GM12878 (cell line): ENCODE measurements at regions not wholly inside any gene's neighbourhood (a gene's known extent, or its start where the extent isn't known, plus 50 kb on each side); places are given as distances from the start of the nearest gene placed in this dataset.

ENCODE experiments used
- ATAC-seq: fragments of 200-7000 bp; cut with Tn5 transposase; 3 replicates; pipeline ENCODE4 v1.9.1; 2020; ENCODE audit warnings: mild to moderate bottlenecking, moderate library complexity
- BruUV-seq: library from RNA; stranded (reverse); fragments of 400-500 nt; replicated peaks from 2 replicates; lab custom pipeline; 2021; lab: Mats Ljungman, UMichigan
- CTCF ChIA-PET: fragments of 300-600 bp; sonication (Branson Sonifier 250); formaldehyde crosslinking; extraction: SDS; loops from one replicate; lab custom pipeline; 2021; ENCODE audit warnings: inconsistent platforms; lab: Yijun Ruan, JAX
- POLR2A ChIA-PET: fragments of 350-600 bp; formaldehyde crosslinking; extraction: SDS; loops from one replicate; lab custom pipeline; 2021; ENCODE audit warnings: inconsistent platforms; lab: Charles Lee
- RAD21 ChIA-PET: fragments of 300-600 bp; sonication (Branson Sonifier 250); formaldehyde crosslinking; loops from one replicate; lab custom pipeline; 2023; ENCODE audit warnings: antibody characterized with exemption; ENCODE audit not compliant: unreplicated experiment; lab: Charles Lee
- SMC1A ChIA-PET: fragments of 300-600 bp; sonication (Branson Sonifier 250); formaldehyde crosslinking; loops from one replicate; lab custom pipeline; 2023; ENCODE audit not compliant: unreplicated experiment, uncharacterized antibody; lab: Charles Lee
- DNase-seq: peaks from one replicate; pipeline ENCODE4 v3.0.0-alpha.2; 2011; ENCODE audit warnings: low read depth, low spot score
- FAIRE-seq: peaks from 3 replicates; lab custom pipeline; 2011; peaks lifted over from hg19 to GRCh38; lab: Jason Lieb, UNC
- H2AFZ ChIP-seq: 2 replicates; pipeline ENCODE4 v1.6.0; 2011; ENCODE audit warnings: low read depth, low read length, control low read depth; ENCODE audit not compliant: control insufficient read depth
- H3K27ac ChIP-seq: 2 replicates; pipeline ENCODE4 v1.5.1; 2011; ENCODE audit warnings: control low read depth; ENCODE audit not compliant: control insufficient read depth, insufficient read depth
- H3K27me3 ChIP-seq, 2 experiments: replicated peaks in 1 of 2; 2 replicates each; pipeline versions ENCODE4 v1.6.0 to v1.6.1; 2011; ENCODE audit warnings: low read length in 1 of 2; ENCODE audit not compliant: control insufficient read depth in 2 of 2, insufficient read depth in 2 of 2
- H3K36me3 ChIP-seq, 2 experiments: 2 replicates each; pipeline ENCODE4 v1.5.1; 2011; ENCODE audit warnings: low read length in 1 of 2; ENCODE audit not compliant: control insufficient read depth in 2 of 2, insufficient read depth in 2 of 2
- H3K4me1 ChIP-seq: 2 replicates; pipeline ENCODE4 v1.6.1; 2011; ENCODE audit warnings: mild to moderate bottlenecking, low read length, moderate library complexity, mixed read lengths; ENCODE audit not compliant: control insufficient read depth, insufficient read depth
- H3K4me2 ChIP-seq: 2 replicates; pipeline ENCODE4 v1.6.0; 2011; ENCODE audit warnings: control low read depth; ENCODE audit not compliant: control insufficient read depth, insufficient read depth
- H3K4me3 ChIP-seq: fragments of 200-600 bp; sonication (generic); 2 replicates; pipeline ENCODE4 v1.5.1; 2016
- H3K79me2 ChIP-seq: 2 replicates; pipeline ENCODE4 v1.6.0; 2011; ENCODE audit warnings: low read length; ENCODE audit not compliant: control insufficient read depth, insufficient read depth
- H3K9ac ChIP-seq: 2 replicates; pipeline ENCODE4 v1.8.0; 2011; ENCODE audit warnings: low read length, control low read depth, mixed read lengths; ENCODE audit not compliant: control insufficient read depth, insufficient read depth
- H3K9me3 ChIP-seq: replicated peaks from 3 replicates; pipeline ENCODE4 v1.5.1; 2011; ENCODE audit warnings: mild to moderate bottlenecking, low read length; ENCODE audit not compliant: control insufficient read depth, insufficient read depth
- H4K20me1 ChIP-seq: 2 replicates; pipeline ENCODE4 v1.6.0; 2011; ENCODE audit not compliant: control insufficient read depth, insufficient read depth
- FOXK2 ChIP-seq: fragments of 450-650 bp; IDR thresholded peaks from 2 replicates; pipeline ENCODE4 v1.6.1; 2017; ENCODE audit warnings: mild to moderate bottlenecking, moderate library complexity
- GABPA ChIP-seq: IDR thresholded peaks from 2 replicates; pipeline ENCODE4 v1.6.1; 2014; ENCODE audit warnings: antibody characterized with exemption, low read depth, mild to moderate bottlenecking, inconsistent platforms
- IKZF1 ChIP-seq: fragments of 450-650 bp; conservative IDR thresholded peaks from 2 replicates; pipeline ENCODE4 v1.6.1; 2017; ENCODE audit warnings: antibody characterized with exemption, mild to moderate bottlenecking
- JUNB ChIP-seq: IDR thresholded peaks from 2 replicates; pipeline ENCODE4 v1.6.1; 2016; ENCODE audit warnings: antibody characterized with exemption, mild to moderate bottlenecking
- LARP7 ChIP-seq: fragments of 450-650 bp; IDR thresholded peaks from 2 replicates; pipeline ENCODE4 v1.6.1; 2017; ENCODE audit warnings: mild to moderate bottlenecking
- MYB ChIP-seq: fragments of 150-350 bp; IDR thresholded peaks from 2 replicates; pipeline ENCODE4 v1.6.1; 2014; ENCODE audit warnings: mild to moderate bottlenecking, low read depth, low read length, borderline replicate concordance
- PKNOX1 ChIP-seq: fragments of 450-650 bp; IDR thresholded peaks from 2 replicates; pipeline ENCODE4 v1.6.1; 2016; ENCODE audit warnings: mild to moderate bottlenecking
- POLR2A ChIP-seq: IDR thresholded peaks from 2 replicates; pipeline ENCODE4 v1.6.1; 2011; ENCODE audit warnings: low read depth, mild to moderate bottlenecking, low read length
- SMAD5 ChIP-seq: IDR thresholded peaks from 2 replicates; pipeline ENCODE4 v1.6.1; 2016; ENCODE audit warnings: antibody characterized with exemption, low read depth
- SMARCA5 ChIP-seq: fragments of 450-650 bp; IDR thresholded peaks from 2 replicates; pipeline ENCODE4 v1.6.1; 2017; ENCODE audit warnings: mild to moderate bottlenecking
- WGBS: methylation state at CpG from one replicate; pipeline ENCODE4 v1.1.6; 2016; ENCODE audit warnings: low lambda C conversion rate; ENCODE audit not compliant: insufficient replicate concordance, insufficient coverage; ENCODE audit errors: missing lambda C conversion rate; 5-methylcytosine and 5-hydroxymethylcytosine counted together
- in situ Hi-C: fragments of 300-500 bp; cut with MboI; formaldehyde crosslinking; loops from 9 replicates; pipeline ENCODE4 v1.14.3; 2018; ENCODE audit warnings: mixed read lengths
- intact Hi-C: fragments of 100-400 bp; cut with micrococcal nuclease; formaldehyde crosslinking; loops from one replicate; pipeline ENCODE4 v1.14.2; 2022; ENCODE audit not compliant: unreplicated experiment
- TF ChIP-seq, protein P1 (sequence below): fragments of 150-350 bp; IDR thresholded peaks from 2 replicates; pipeline ENCODE4 v1.6.1; 2016; ENCODE audit warnings: low read depth, low read length

DNA sequence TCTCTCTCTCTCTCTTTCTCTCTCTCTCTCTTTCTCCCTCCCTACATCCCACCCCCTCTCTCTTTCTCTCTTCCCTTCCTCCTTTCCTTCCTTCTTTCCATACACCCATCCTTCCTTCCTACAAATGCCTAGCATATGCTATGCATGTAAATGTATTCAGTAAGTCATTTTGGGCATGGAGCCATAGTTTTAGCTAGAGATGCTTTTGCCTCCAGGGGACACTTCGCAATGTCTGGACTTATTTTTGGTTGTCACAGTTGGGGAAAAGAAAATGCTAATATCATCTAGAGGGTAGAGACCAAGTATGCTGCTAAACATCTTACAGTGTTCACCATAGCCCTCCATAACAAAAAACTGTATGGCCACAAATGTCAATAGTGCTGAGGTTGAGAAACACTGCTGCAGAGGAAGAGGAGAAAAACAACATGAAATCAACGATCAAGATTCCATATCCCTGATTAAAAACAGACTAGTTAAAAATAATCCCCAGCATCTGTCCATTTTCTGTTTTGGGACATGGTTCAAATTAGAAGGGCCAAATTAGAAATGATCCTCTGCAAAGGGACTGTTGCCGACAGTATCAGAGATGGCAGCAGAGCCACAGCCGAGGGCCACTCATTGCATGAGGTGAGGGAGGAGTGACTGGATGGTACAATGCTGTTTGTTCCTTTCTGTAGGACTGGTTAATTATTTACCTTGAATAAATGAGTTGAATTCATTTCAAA, 152.7 kb downstream of the SH3BGRL2 start:
- no peaks in the 10 kb centered on the region for H3K36me3 ChIP-seq
- ATAC-seq: no peak
- no peak overlapping the region for H3K27ac ChIP-seq
- H3K79me2 ChIP-seq: no peaks in the 10 kb centered on the region
- H3K4me2 ChIP-seq: no peak overlapping the region
- no peak for FAIRE-seq
- no peaks in the 10 kb centered on the region for H3K4me1 ChIP-seq
- POLR2A ChIA-PET: no interaction called here
- SMC1A ChIA-PET: interaction anchor here (1.0 kb wide), 1 partner anchor 30 kb away, joined by 3 read pairs; no protein-coding TSS in a partner anchor
- DNase-seq: no peak
- intact Hi-C loops (no loop called here), in situ Hi-C loops (no loop called here)
- H3K9me3 ChIP-seq: no peaks in the 10 kb centered on the region
- no peak overlapping the region for H3K9ac ChIP-seq
- no peaks in the 10 kb centered on the region; a peak in 1 of 4 replicates for H3K27me3 ChIP-seq
- WGBS: 31% methylated on average over 4 of the region's 4 CpGs
- H2AFZ ChIP-seq: no peak overlapping the region
- CTCF ChIA-PET: no interaction called here
- RAD21 ChIA-PET: no interaction called here
- no peak overlapping the region for H3K4me3 ChIP-seq
- TF ChIP-seq JUNB (no peak), SMARCA5 (no peak), LARP7 (no peak), POLR2A (no peak), PKNOX1 (no peak)
- BruUV-seq: no TSS peak
- no peaks in the 10 kb centered on the region for H4K20me1 ChIP-seq

DNA sequence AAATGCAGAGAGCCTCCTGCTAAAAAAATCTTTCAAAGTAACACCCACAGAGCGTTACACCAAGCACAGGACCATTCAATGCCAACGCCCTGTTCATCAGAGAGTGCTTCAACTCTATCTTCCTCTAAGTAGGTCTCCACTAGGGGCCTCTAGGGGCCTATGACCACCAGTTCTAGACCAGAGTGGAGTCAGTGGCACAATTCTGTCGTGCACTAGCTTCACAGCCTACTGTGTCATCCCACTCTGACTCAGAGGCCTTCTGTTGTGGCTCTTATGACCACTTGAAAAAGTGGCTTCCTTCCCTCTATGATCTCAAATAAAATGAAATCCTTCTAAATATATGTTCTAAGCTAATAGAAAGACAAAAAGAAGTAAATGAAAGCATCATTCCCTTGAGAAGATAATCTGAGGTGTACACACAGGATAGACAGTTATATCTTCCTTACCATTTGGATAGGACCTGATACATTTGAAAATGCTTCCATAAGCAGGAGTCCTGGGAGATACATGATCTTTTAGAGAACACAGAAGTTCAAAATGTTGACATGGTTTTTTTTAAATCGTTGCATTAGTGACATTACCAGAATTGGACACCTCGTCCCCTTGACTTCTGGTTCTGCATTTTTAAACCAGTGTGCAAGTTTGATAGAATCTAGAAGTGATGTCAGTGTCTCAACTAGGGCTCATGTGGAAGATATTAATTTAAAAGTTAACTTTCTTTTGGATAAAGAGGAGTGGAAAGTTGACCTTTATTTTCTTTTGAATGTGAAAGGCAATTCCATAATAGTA, 151.9 kb downstream of the SH3BGRL2 start:
- DNase-seq (no peak), FAIRE-seq (no peak), ATAC-seq (no peak)
- ChIA-PET SMC1A (no interaction called here), CTCF (interaction anchor here (1.0 to 2.6 kb wide), 2 partner anchors 35 to 86 kb away, joined by 4 to 13 read pairs; no protein-coding TSS in a partner anchor), RAD21 (no interaction called here), POLR2A (no interaction called here)
- no peak overlapping the region for H2AFZ ChIP-seq
- H3K27me3 ChIP-seq: no peaks in the 10 kb centered on the region; a peak in 1 of 4 replicates
- BruUV-seq: no TSS peak
- in situ Hi-C loops (no loop called here), intact Hi-C loops (no loop called here)
- peaks cover 5% of the 10 kb centered on the region for H3K4me1 ChIP-seq
- 9% methylated on average over 5 of the region's 5 CpGs for WGBS
- no peaks in the 10 kb centered on the region for H3K79me2 ChIP-seq
- no peak overlapping the region for H3K4me3 ChIP-seq
- H3K9me3 ChIP-seq: no peaks in the 10 kb centered on the region
- no peak overlapping the region for H3K4me2 ChIP-seq
- H4K20me1 ChIP-seq: no peaks in the 10 kb centered on the region
- H3K27ac ChIP-seq: no peak overlapping the region
- H3K36me3 ChIP-seq: no peaks in the 10 kb centered on the region
- no peak overlapping the region for H3K9ac ChIP-seq
- TF ChIP-seq, protein P1, sequence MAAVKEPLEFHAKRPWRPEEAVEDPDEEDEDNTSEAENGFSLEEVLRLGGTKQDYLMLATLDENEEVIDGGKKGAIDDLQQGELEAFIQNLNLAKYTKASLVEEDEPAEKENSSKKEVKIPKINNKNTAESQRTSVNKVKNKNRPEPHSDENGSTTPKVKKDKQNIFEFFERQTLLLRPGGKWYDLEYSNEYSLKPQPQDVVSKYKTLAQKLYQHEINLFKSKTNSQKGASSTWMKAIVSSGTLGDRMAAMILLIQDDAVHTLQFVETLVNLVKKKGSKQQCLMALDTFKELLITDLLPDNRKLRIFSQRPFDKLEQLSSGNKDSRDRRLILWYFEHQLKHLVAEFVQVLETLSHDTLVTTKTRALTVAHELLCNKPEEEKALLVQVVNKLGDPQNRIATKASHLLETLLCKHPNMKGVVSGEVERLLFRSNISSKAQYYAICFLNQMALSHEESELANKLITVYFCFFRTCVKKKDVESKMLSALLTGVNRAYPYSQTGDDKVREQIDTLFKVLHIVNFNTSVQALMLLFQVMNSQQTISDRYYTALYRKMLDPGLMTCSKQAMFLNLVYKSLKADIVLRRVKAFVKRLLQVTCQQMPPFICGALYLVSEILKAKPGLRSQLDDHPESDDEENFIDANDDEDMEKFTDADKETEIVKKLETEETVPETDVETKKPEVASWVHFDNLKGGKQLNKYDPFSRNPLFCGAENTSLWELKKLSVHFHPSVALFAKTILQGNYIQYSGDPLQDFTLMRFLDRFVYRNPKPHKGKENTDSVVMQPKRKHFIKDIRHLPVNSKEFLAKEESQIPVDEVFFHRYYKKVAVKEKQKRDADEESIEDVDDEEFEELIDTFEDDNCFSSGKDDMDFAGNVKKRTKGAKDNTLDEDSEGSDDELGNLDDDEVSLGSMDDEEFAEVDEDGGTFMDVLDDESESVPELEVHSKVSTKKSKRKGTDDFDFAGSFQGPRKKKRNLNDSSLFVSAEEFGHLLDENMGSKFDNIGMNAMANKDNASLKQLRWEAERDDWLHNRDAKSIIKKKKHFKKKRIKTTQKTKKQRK: no peak
- TF ChIP-seq GABPA (no peak), JUNB (no peak), IKZF1 (no peak), FOXK2 (no peak), SMAD5 (no peak), MYB (no peak)
